Activated CD8-positive, alpha-beta memory T cell treated with anti-CD3 and anti-CD28 coated beads for 36 hours (primary cell): ENCODE measurements at regions not wholly inside any gene's neighbourhood (a gene's known extent, or its start where the extent isn't known, plus 50 kb on each side); places are given as distances from the start of the nearest gene placed in this dataset.

ENCODE experiments used
- CTCF ChIA-PET: fragments of 350-600 bp; sonication (Branson Sonifier 250); formaldehyde crosslinking; loops from one replicate; lab custom pipeline; 2021; ENCODE audit warnings: antibody characterized with exemption; lab: Charles Lee
- POLR2A ChIA-PET: fragments of 350-600 bp; sonication (Branson Sonifier 250); formaldehyde crosslinking; loops from one replicate; lab custom pipeline; 2021; ENCODE audit warnings: antibody characterized with exemption; lab: Charles Lee

DNA sequence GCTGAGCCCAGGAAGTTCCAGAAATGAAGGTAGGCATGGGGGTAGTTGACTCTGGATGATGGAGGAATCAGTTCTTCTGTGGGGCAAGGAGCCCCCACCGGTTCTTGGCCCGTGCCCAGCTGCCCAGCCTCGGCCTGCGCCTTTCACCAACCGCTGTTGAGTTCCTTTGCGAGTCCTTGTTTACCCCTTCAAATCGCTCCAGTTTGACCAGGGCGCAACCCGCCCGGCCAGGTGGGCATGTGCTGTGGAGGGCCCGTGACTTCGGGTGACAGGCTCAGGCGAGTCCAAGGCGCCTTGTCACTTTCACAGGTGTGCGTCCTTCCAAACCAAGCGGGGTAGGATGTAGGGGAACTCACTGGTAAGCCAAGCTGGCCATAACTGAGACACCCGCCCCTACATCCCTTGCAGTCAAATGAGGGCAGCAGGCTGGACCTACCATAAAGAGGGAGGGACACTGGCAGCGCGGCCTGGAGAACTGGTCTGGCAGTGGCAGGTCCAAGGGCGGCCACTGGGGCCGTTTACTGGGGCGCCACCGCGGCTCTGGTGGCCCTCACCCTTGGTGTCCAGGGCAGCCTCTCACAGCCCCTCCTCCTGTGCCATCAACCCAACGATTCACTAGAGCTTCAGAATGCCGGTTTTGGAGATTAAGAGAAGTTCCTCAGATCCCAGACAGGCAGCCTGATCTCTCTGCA, 160.3 kb upstream of the ZIC3 start:
- ChIA-PET POLR2A (no interaction called here), CTCF (no interaction called here)

DNA sequence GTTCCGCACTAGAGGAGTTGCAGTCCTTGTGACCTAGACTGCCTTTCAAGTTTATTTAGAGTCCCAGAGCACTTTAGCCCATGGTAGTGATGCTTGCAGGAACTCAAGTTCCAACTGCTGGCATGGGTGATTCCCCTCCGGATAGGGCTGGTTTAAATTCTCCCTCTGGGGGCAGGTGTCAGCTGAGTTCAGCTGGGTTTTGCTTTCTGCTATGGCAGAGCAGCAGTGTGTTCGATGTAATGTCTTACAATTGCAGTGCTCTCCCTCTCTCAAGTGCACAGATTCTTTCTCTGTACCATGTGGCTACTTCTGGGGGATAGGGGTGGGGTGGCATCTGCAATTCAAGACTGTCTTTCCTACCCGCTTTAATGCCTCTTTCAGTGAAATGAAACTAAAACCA, 164.8 kb upstream of the ZIC3 start:
- ChIA-PET POLR2A (no interaction called here), CTCF (no interaction called here)

DNA sequence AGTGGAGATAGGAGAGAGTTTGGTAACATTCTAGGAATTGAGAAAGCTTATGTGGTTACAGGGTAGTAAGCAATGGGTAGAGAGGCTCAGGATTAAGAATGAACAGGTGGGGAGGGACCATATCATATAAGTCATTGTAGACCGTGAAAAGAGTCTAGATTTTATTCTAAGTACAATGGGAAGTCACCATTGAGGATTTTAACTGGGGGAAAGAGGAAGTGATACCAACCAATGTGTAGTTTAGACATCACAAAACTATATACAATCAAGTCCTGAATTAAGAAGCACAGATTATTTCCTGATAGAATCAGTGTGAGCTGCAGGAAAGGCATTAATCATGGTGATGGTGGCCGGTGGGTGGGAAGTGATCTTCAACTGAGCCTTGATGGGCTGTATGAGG, 178.3 kb upstream of the ZIC3 start:
- POLR2A ChIA-PET = no interaction called here
- CTCF ChIA-PET = no interaction called here

DNA sequence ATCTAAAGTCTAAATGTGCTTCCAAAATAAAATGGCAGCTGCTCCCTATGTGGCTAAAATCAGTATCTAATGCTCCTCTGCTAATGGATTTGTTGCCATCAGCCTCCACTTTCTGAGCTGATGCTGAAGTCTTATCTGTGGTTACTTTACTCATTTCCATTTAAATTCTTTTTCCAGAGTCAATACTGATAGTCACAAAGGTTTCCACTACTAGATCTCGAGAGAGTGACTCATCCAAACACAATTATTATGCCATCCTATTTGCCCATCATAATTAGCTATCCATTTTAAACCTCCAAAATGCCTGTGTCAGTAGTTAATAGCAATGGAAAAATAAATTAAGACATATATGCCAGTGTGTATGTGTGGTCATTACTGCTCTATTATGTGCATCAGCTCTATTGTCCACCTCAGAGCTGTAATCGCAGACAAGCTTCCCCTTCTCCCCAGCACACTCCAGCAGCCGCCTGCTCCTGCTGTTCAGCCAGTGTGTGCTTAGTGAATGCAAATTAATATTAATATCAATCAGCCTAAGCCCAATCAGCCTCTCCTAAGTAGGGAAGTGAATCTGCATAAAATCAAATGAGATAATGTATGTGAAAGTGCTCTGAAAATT, 199.8 kb upstream of the ZIC3 start:
- CTCF ChIA-PET = no interaction called here
- POLR2A ChIA-PET = no interaction called here

DNA sequence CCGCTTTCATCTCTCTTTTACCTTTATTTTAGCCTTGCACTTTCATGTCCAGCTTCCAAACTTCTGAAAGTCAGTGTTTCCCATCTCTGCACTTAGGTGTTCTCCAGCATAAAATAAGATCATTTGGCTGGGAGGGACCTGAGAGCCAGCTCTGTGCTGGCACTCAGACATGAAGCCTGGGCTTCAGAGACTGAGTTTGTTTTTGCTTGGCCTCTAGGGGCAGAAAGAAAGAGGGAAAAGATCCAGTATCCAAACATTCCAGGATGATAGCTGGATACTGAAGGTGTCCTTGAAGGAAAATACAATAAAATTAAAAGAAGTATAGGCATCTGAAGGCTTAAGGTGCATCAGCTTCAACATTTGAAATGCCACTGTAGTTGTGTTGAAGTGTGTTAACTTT, 202.4 kb upstream of the ZIC3 start:
- POLR2A ChIA-PET = interaction anchor here (0.6 kb wide), 1 partner anchor 415 kb away, joined by 6 read pairs; no protein-coding TSS in a partner anchor
- CTCF ChIA-PET = no interaction called here

DNA sequence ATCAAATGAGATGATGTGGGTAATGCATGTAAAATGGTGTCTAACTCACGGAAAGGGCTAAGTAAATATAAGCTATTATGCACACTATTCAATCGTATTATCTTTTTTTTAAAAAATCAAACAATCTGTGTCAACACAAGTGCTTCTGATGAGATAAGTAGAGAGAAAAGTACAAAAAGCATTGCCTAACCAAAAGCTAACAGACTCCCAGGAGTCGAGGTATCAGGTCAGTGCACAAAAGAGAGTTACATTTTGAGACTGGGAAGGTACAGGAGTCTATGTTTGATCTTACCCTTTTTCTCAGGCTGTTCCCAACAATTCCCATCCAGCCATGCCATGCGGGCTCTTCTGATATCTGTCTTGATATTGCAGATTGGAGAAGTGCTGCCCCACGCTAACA, 203.3 kb upstream of the ZIC3 start:
- POLR2A ChIA-PET = no interaction called here
- CTCF ChIA-PET = no interaction called here

DNA sequence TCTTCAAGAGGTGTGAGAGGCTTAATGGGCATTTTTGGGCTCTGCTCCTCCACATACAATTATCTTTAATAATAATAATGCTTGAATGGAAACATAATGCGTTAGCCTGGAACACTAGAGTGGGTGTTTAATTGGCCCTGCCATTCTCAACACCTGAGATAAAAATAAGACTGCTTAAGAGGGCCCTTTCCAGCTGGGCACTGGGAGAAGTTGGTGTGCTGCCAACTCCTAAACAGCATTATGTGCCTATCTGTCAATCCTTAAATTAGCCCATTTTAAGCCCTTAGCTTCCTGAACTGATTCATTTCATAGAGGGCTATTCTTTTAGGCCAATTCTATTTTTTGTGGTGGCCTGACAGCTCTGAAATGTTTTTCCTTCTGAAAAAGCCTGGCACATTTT, 211.1 kb upstream of the ZIC3 start:
- POLR2A ChIA-PET = no interaction called here
- CTCF ChIA-PET = no interaction called here

DNA sequence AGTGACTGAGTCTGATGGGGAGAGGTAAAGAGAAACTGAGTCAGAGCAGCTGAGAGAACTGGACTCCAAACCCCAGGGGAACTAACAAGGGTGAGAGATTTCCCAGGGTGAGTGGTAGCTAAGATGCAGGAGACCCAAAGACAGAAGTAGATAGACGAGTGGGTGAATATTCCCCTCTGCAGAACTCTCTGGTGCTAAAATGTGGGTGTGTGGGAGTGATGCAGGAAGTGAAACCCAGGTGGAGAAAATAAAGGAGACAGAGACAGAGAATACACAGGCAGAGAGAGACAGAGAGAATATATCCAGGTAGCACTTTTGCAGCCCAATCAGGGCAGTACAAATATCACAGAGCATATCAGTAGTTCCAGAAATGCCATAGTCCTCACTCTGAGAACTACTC, 212.5 kb upstream of the ZIC3 start:
- CTCF ChIA-PET = no interaction called here
- POLR2A ChIA-PET = no interaction called here

DNA sequence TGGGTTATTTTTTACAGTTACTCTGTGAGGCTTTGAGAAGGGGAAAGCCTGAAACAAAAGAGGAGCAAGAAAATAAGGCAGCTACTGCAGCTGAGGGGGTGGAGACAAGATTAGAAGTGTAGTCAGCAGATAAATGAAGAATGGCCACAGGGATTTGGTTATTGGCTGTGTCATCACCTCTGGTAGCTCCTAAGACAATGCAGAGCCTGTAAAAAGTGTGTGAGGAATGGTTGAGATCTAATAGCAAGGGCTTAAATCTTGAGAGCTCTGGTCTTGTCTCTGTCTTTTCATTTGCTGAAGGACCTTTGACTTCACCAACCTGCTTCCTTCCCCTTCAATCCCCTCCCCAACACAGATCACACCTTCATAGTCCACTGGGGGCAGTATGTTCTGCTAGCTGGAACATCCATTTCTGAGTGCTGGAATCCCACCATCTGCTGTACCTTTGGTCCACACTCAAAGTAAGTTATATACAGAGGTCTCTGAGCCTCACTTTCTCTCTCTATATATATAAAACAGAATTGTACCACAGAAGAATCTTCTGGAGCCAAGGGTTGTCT, 213.7 kb upstream of the ZIC3 start:
- CTCF ChIA-PET = no interaction called here
- POLR2A ChIA-PET = no interaction called here

DNA sequence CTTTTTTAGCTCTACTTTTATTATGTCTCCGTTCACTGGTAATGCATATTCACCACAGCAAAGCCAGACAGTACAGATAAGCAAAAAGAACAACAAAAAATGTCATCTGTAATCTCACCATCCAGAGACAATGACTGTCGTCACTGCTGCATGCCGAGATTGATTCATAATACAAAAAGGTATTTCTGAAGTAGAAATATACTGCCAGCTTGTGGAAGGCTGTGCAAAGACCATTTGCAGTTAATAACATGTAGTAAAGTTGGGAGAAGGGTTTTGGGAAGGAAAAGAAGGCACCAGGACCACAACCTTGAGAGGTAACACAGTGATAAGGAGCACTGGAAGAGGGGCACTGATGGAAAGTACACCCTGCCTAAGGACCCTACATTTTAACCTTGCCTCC, 223.0 kb upstream of the ZIC3 start:
- ChIA-PET CTCF (no interaction called here), POLR2A (no interaction called here)

DNA sequence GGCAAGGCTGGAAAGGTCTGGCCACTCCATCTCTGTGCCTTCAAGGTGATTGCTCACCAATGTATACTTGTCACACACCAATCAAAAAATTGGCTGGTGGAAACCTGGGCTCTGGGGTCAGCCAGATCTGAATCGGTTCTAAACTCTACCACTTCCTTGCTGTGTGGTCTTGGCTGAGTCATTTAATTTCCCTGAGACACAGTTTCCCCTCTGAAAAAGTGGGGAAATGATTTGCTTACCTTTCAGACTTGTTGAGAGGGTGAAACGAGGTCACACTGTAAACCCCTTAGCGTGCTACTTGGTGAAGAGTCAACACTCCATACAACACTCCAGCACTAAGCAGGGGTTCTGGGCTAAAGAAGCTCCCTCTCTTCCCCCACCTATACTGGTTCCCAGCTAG, 252.3 kb upstream of the ZIC3 start:
- CTCF ChIA-PET = no interaction called here

DNA sequence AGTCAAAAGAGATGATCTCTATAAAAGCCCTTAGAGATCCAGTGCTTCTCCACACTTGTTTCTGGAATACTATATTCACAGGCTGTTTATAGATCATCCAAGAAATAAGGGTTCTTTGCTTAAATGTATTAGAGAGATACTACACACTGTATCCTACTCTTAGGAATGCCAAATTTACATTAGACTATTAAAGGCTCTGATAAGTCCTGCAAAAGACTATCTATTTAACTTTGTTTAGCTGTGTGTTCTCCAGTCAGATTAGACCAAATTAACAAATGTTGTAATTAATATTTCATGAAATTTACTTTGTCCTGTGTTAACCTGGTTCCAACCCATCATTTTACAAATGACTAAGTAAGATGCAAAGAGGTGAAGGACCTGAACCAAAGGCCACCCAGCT, 260.5 kb upstream of the ZIC3 start:
- POLR2A ChIA-PET = no interaction called here
- CTCF ChIA-PET = no interaction called here

More for the DNA sequence above, 252.3 kb upstream of the ZIC3 start:
- POLR2A ChIA-PET = no interaction called here

DNA sequence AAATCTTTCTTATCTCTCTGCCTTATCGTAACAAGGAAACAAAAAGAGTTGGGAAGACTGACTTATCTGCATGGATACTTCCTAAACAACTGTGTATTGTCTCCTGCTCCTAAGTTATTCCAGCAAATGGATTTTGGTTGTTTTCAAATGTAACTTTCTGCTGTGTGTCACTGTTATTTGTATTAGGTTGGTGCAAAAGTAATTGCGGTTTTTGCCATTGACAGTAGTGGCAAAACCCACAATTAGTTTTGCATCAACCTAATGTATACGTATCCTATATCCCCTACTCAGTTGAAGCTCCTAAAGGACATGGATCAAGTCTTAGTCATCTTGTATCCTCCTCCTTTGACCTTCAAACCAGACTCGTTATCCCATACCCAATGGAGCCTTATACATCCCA, 263.4 kb upstream of the GPR101 start:
- CTCF ChIA-PET = no interaction called here
- POLR2A ChIA-PET = no interaction called here

DNA sequence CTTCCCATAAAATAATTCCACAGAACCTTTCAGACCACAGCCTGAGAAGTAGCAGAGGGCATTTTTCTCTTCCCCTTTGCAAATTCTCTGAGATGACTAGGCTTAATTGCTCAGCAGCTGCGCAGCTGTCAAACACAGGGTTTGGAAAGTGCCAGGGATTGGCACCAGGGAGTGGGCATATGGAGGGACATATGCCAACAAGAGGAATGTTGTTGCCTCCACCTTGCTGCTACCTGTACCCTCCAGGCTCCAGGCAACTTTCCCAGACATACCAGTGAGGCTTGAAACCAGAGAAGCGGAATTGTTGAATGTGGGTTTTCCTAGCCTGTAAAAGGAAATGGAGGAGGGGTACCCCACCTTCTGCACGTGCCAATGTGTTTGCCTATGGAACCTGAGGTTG, 256.2 kb upstream of the GPR101 start:
- CTCF ChIA-PET = no interaction called here
- POLR2A ChIA-PET = no interaction called here

DNA sequence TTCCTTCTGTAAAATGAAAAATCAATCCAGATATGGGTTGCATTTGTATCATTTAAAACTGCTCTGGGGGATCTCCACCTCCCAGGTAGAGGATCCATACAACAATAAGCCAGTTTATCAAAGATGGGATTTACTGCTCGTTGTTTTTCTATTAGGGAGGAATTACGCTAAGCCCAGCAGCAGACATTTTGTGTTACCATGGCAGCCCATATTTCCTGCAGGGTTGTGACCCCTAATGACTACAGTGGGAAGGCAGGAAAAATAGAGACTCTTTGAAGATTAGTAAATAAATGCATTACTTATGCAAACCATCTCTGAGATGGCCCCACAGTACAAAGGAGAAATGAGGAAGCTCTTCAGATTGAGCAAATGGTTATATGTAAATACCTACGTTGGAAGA, 253.4 kb upstream of the GPR101 start:
- ChIA-PET POLR2A (no interaction called here), CTCF (no interaction called here)

DNA sequence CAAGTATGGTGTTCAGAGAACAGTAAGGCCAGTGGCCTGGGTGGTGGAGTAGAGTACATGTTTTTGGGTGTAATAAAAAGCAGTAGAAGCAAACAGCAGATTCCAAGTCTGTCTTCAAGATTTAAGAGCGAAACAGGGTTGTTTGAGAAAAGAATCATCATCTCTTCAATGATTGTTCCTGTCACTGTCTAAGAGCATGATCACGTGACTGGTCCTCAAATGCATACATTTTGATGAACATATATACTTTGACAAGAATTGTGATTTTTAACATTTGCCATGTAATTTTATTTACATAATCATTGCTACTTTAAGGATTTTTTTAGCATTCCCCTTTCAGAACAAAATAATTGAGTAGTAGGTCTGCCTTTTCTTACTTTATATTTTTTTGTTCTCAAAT, 252.6 kb upstream of the GPR101 start:
- CTCF ChIA-PET = no interaction called here
- POLR2A ChIA-PET = no interaction called here

DNA sequence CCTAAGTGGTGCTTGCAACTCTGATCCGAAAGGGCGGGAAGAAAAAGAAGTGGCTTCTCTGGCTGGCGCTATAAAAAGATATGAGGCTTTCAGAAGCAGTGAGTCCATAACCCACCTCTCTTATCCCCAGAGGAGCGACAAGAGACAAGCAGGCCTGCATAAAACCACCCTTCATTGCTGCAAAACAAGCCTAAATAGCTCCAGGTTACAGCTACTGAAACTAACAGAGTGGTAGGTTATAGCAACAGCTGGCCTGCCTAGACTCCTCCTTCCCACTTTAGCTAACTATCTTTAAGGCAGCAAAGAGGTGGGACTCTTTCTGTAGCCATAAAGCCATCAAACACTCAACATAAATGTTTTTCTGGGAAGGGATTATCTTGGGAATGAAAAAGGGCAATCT, 245.0 kb upstream of the GPR101 start:
- POLR2A ChIA-PET = no interaction called here
- CTCF ChIA-PET = no interaction called here

DNA sequence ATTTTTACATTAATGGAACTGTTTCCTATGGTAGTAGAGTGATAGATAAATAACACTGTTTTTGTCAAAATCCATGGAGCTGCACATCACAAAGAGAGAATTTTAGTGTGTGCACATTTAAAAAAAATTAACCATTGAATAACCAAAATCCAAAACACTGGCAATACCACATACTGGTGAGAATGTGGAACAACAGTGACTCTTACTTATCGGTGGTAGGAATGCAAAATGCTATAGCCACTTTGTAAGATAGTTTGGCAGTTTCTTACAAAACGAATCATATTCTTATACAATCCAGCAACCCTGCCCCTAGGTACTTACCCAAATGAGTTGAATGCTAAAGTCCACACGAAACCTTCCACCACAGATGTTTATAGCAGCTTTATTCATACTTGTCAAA, 229.6 kb upstream of the GPR101 start:
- ChIA-PET CTCF (no interaction called here), POLR2A (no interaction called here)

DNA sequence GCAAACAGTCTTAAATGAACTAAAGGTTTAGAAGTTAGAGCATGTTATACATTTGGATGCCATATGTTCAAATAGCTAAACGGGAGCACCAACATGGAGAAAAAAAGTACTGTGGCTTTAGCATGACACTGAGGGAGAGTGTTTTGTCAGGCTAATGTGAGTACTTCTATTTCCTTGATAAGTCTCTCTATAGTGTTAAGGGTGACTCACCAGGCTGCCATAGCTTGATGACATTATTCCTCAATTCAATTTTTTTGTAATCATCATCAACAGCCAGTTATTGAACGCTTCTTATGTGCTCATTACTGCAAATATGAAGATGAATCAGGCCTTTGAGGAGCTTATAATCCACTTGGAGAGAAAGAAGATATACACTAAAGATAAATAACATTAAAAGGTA, 211.4 kb upstream of the GPR101 start:
- CTCF ChIA-PET = no interaction called here
- POLR2A ChIA-PET = no interaction called here

DNA sequence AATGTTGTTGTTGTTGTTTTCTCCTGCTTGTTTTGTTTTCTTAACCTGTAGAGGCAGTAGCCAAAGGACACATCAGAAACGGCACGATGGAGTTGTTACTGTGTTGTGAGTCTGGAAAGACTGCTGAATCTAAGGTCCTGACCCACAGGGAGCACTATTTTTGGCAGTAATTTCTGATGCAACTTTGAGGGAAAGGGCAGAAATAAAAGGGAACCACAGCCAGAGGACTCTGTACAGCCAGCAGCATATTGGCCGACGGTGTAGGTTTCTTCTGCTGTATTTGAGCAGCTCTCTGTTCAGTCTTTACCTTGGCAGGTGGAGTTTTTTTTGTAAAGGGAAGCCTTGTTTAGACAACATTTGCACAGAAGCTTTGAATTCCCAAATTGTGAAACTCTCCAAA, 203.0 kb upstream of the GPR101 start:
- ChIA-PET CTCF (no interaction called here), POLR2A (no interaction called here)

DNA sequence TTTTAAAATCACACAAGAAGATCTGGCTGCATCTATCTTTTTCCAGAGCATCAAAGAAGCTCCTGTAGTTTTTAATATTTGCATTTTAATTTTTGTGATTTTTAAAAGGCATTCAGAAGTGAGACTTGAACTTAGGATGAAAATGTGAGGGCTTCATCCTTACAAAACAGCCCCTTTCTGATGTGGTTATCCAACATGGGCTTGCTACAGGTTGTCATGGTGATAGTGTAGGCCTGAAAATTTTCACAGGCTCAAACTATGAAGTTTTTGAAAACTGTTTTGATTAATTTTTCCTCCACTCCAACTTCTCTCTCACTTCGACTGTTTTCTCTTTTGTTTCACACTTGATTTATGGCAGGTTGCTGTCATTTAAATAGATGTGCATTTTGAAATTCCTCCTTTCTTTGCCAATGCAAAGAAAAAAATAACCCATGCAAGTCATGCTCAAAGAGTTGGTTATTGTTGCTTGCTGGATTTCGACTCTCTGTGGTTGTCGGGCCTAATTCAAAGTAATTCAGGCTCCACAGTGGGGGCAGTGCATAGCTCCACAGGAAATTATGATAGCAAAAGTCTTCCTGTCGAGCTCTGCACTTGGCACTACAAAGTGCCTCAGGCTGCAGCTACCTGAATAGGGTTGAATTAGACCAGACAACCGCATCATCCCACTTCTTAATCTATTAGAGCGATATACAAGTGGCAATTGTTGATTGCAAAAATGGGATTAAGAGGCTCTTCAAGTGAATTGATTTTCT, 201.0 kb upstream of the GPR101 start:
- CTCF ChIA-PET = no interaction called here
- POLR2A ChIA-PET = no interaction called here
